Mesenchymal stem cell (in vitro differentiated cells and primary cell): ENCODE measurements at regions not wholly inside any gene's neighbourhood (a gene's known extent, or its start where the extent isn't known, plus 50 kb on each side); places are given as distances from the start of the nearest gene placed in this dataset.
"Not testable (repeated sequence)": the region's sequence is repeated elsewhere in the genome, so short reads cannot be mapped to it uniquely, and the experiment has no call there.

Experiments
- DNase-seq: peaks from one replicate; pipeline ENCODE4 v3.0.0-alpha.2; 2013
- H2AFZ ChIP-seq: one replicate; pipeline ENCODE4 v1.6.1; 2013; ENCODE audit warnings: low read depth, mild to moderate bottlenecking, control low read depth, inconsistent platforms, low read length, moderate library complexity
- H2AK5ac ChIP-seq: 2 replicates; pipeline ENCODE4 v1.6.1; 2013; ENCODE audit warnings: low read length, moderate library complexity, mild to moderate bottlenecking, inconsistent platforms; ENCODE audit not compliant: severe bottlenecking
- H2BK120ac ChIP-seq: one replicate; pipeline ENCODE4 v1.6.1; 2013; ENCODE audit warnings: low read depth, mild to moderate bottlenecking, inconsistent platforms, low read length, moderate library complexity
- H2BK12ac ChIP-seq, 2 experiments: one replicate each; pipeline ENCODE4 v1.6.1; 2013; ENCODE audit warnings: inconsistent platforms in 2 of 2, low read length in 2 of 2, mild to moderate bottlenecking in 2 of 2, moderate library complexity in 2 of 2, control low read depth in 1 of 2
- H2BK15ac ChIP-seq: one replicate; pipeline ENCODE4 v1.6.1; 2013; ENCODE audit warnings: mild to moderate bottlenecking, low read depth, inconsistent platforms; ENCODE audit not compliant: poor library complexity, severe bottlenecking
- H2BK5ac ChIP-seq: 2 replicates; pipeline ENCODE4 v1.6.1; 2013; ENCODE audit warnings: low read depth, mild to moderate bottlenecking, low read length, control low read depth, inconsistent platforms; ENCODE audit not compliant: poor library complexity, severe bottlenecking
- H3K14ac ChIP-seq, 2 experiments: one replicate each; pipeline ENCODE4 v1.6.1; 2013; ENCODE audit warnings: inconsistent platforms in 2 of 2, low read length in 2 of 2, control low read depth in 1 of 2, mild to moderate bottlenecking in 1 of 2, moderate library complexity in 1 of 2
- H3K18ac ChIP-seq, 2 experiments: one replicate each; pipeline ENCODE4 v1.6.1; 2013; ENCODE audit warnings: inconsistent platforms in 2 of 2, low read length in 2 of 2, control low read depth in 1 of 2, low read depth in 1 of 2, mild to moderate bottlenecking in 1 of 2
- H3K23ac ChIP-seq, 2 experiments: one replicate each; pipeline ENCODE4 v1.6.1; 2013; ENCODE audit warnings: inconsistent platforms in 2 of 2, low read length in 2 of 2, mild to moderate bottlenecking in 2 of 2, moderate library complexity in 2 of 2, control low read depth in 1 of 2
- H3K27ac ChIP-seq: 2 replicates; pipeline ENCODE4 v1.5.1; 2013; ENCODE audit warnings: mild to moderate bottlenecking, moderate library complexity, low read length, control low read depth, inconsistent platforms; ENCODE audit not compliant: poor library complexity, severe bottlenecking
- H3K27me3 ChIP-seq, 2 experiments: 2 replicates each; pipeline versions ENCODE4 v1.6.1 to v1.7.0; 2013; ENCODE audit warnings: low read length in 2 of 2, mild to moderate bottlenecking in 2 of 2, moderate library complexity in 2 of 2, control low read depth in 1 of 2, inconsistent platforms in 1 of 2; ENCODE audit not compliant: control insufficient read depth in 1 of 2, insufficient read depth in 1 of 2
- H3K36me3 ChIP-seq, 2 experiments: 2 replicates each; pipeline versions ENCODE4 v1.6.1 to v1.7.0; 2013; ENCODE audit warnings: low read length in 2 of 2, control low read depth in 1 of 2, inconsistent platforms in 1 of 2, low read depth in 1 of 2, mild to moderate bottlenecking in 1 of 2; ENCODE audit not compliant: insufficient read depth in 2 of 2, control insufficient read depth in 1 of 2
- H3K4ac ChIP-seq, 2 experiments: one replicate each; pipeline ENCODE4 v1.6.1; 2013; ENCODE audit warnings: inconsistent platforms in 2 of 2, low read length in 2 of 2, mild to moderate bottlenecking in 2 of 2, moderate library complexity in 2 of 2, control low read depth in 1 of 2, low read depth in 1 of 2
- H3K4me1 ChIP-seq: 2 replicates; pipeline ENCODE4 v1.6.1; 2013; ENCODE audit warnings: low read depth, low read length, control low read depth; ENCODE audit not compliant: control insufficient read depth, insufficient read depth
- H3K4me2 ChIP-seq: 2 replicates; pipeline ENCODE4 v1.6.1; 2013; ENCODE audit warnings: low read length, mild to moderate bottlenecking, inconsistent platforms; ENCODE audit not compliant: poor library complexity, severe bottlenecking
- H3K4me3 ChIP-seq, 2 experiments: 2 replicates each; pipeline versions ENCODE4 v1.5.1 to v1.7.0; 2013; ENCODE audit warnings: low read length in 2 of 2, mild to moderate bottlenecking in 2 of 2, control low read depth in 1 of 2, low read depth in 1 of 2; ENCODE audit not compliant: insufficient read depth in 1 of 2
- H3K79me1 ChIP-seq: replicated peaks from 2 replicates; pipeline ENCODE4 v1.6.1; 2013; ENCODE audit warnings: mild to moderate bottlenecking, control low read depth, low read length, inconsistent platforms; ENCODE audit not compliant: poor library complexity, severe bottlenecking
- H3K9ac ChIP-seq: 2 replicates; pipeline ENCODE4 v1.7.0; 2013; ENCODE audit warnings: mild to moderate bottlenecking, low read length, moderate library complexity
- H3K9me3 ChIP-seq: 2 replicates; pipeline ENCODE4 v1.7.0; 2013; ENCODE audit warnings: mild to moderate bottlenecking, low read length; ENCODE audit not compliant: control insufficient read depth
- H4K8ac ChIP-seq: one replicate; pipeline ENCODE4 v1.6.1; 2013; ENCODE audit warnings: inconsistent platforms, mild to moderate bottlenecking, low read length, moderate library complexity
- H4K91ac ChIP-seq: one replicate; pipeline ENCODE4 v1.6.1; 2013; ENCODE audit warnings: mild to moderate bottlenecking, low read length, inconsistent platforms
- WGBS: methylation state at CpG from one replicate; pipeline ENCODE4 v1.1.7; 2013; ENCODE audit warnings: mixed read lengths; 5-methylcytosine and 5-hydroxymethylcytosine counted together

- not testable (repeated sequence) for H3K9ac ChIP-seq, H3K27ac ChIP-seq, DNase-seq, H3K79me1 ChIP-seq, H3K14ac ChIP-seq, H3K4ac ChIP-seq, H3K9me3 ChIP-seq, H2BK120ac ChIP-seq, H3K4me3 ChIP-seq, H2AFZ ChIP-seq, H3K4me2 ChIP-seq, H4K8ac ChIP-seq, H3K27me3 ChIP-seq, H2BK12ac ChIP-seq, H3K18ac ChIP-seq, H2BK5ac ChIP-seq, H2AK5ac ChIP-seq, H2BK15ac ChIP-seq, H3K36me3 ChIP-seq, H3K23ac ChIP-seq
- H4K91ac ChIP-seq, result peak overlapping the region; percentile 54
- peaks cover 13% of the 10 kb centered on the region for H3K4me1 ChIP-seq
- WGBS, result 87% methylated on average over 19 of the region's 24 CpGs
These were observed 93.9 kb downstream of the METRNL start for GRCh38 chr17:83173180-83173913.

DNA sequence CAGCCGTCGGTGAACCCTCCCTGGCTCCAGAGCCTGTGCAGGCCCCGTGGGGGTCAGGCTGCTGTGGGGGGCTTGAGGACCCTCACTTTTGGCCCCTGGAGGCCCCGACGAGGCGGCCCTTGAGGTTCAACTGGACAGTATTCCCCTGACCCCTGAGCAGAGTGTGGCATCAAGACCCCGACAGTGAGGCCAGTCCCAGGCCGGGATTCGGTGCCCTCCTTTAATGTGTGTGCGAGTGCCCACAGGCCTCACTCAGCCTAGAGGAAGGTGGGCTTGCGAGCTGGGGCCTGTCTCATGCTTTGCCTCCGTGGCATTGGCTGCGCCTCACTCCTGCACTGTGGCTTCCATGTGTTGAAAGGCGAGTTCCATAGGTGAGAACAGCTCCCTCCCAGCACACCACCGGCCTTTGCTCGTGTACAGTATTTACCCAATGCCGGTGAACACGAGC, 94.5 kb downstream of the METRNL start:
- Histone ChIP-seq H3K14ac (no peak overlapping the region), H2BK120ac (no peak overlapping the region), H3K23ac (no peak overlapping the region), H3K79me1 (no peaks in the 10 kb centered on the region), H3K9ac (no peak overlapping the region), H3K36me3 (no peaks in the 10 kb centered on the region), H3K9me3 (no peaks in the 10 kb centered on the region), H2AK5ac (no peak overlapping the region), H3K4ac (no peak overlapping the region), H2AFZ (no peak overlapping the region), H3K18ac (no peak overlapping the region), H3K27ac (no peak overlapping the region), H2BK15ac (no peak overlapping the region), H3K4me2 (no peak overlapping the region), H3K27me3 (no peaks in the 10 kb centered on the region), H3K4me3 (no peak overlapping the region), H3K4me1 (peaks cover 13% of the 10 kb centered on the region), H2BK5ac (no peak overlapping the region), H2BK12ac (no peak overlapping the region), H4K8ac (no peak overlapping the region), H4K91ac (no peak overlapping the region)
- DNase-seq, result no peak
- 90% methylated on average over 18 of the region's 18 CpGs for WGBS

DNA sequence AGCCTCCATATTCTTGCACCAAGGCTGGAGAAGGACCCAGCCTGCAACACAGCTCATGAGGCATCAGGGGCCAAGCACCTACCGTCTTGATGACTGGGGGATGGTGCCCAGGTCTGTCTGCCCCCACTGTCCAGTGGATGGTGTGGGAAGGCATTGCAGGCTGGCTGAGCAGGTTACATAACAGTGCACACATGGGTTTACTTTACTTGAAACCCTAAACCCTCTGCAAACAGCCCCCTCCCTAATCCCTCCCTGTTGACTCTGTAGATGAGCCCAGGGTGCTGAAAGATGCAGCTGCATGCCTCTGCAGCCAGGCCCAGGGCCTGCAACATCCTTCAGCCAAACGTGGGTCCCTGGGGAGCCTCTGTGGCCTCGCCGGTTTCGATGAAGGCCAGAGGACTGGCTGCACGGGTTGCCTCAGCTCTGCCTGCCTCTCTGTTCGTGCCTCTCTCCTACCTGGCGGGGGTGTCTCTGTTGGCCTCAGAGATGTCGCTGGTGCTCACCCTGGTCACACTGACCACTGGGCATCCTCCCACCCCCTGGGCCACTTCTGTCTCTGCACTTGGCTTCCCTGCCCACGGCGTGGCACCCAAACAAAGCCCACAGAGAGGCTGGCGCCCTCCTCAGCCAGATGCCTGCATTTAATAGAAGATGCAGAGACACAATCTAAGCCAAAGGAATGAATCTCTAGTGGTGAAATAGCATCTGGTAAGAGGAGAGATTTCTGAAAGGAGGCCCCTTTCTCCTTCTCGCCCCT, 95.1 kb downstream of the METRNL start:
- WGBS, result 73% methylated on average over 13 of the region's 13 CpGs
- Histone ChIP-seq H3K4me2 (no peak overlapping the region), H3K14ac (no peak overlapping the region), H3K9me3 (no peaks in the 10 kb centered on the region), H3K36me3 (no peaks in the 10 kb centered on the region), H2BK5ac (no peak overlapping the region), H3K4me1 (peaks cover 13% of the 10 kb centered on the region), H2AFZ (no peak overlapping the region), H2BK120ac (no peak overlapping the region), H3K27me3 (no peaks in the 10 kb centered on the region), H3K79me1 (no peaks in the 10 kb centered on the region), H3K4me3 (no peak overlapping the region), H3K18ac (no peak overlapping the region), H3K9ac (no peak overlapping the region), H2BK15ac (no peak overlapping the region), H2AK5ac (no peak overlapping the region), H2BK12ac (no peak overlapping the region), H3K4ac (no peak overlapping the region), H3K23ac (no peak overlapping the region), H4K8ac (no peak overlapping the region), H4K91ac (no peak overlapping the region), H3K27ac (no peak overlapping the region)
- no peak for DNase-seq

GRCh38 chr17:83175119-83175821, 95.9 kb downstream of the METRNL start:
- Histone ChIP-seq H2BK15ac (no peak overlapping the region), H3K79me1 (no peaks in the 10 kb centered on the region), H2AFZ (no peak overlapping the region), H4K91ac (no peak overlapping the region), H3K4me1 (peaks cover 13% of the 10 kb centered on the region), H2BK12ac (no peak overlapping the region), H3K23ac (no peak overlapping the region), H2BK5ac (no peak overlapping the region), H2BK120ac (no peak overlapping the region), H3K9ac (peak overlapping the region; percentile 38), H3K14ac (peak overlapping the region in 1 of 2 experiments; percentile 11), H3K27me3 (no peaks in the 10 kb centered on the region), H3K18ac (no peak overlapping the region), H4K8ac (no peak overlapping the region), H3K36me3 (no peaks in the 10 kb centered on the region), H3K4me3 (no peak overlapping the region), H2AK5ac (no peak overlapping the region), H3K4me2 (no peak overlapping the region), H3K4ac (no peak overlapping the region), H3K27ac (no peak overlapping the region), H3K9me3 (no peaks in the 10 kb centered on the region)
- WGBS, result 81% methylated on average over 13 of the region's 16 CpGs
- no peak for DNase-seq
